BLaER1 treated with 17β-estradiol and CSF1 and Interleukin-3, amounts not matched to agents 10 nM and 100 nM (cell line): ENCODE measurements at regions not wholly inside any gene's neighbourhood (a gene's known extent, or its start where the extent isn't known, plus 50 kb on each side); places are given as distances from the start of the nearest gene placed in this dataset.

ENCODE experiments used
- H3K27ac ChIP-seq, 11 experiments: shearing (Covaris generic); formaldehyde crosslinking; 2 replicates each; pipeline ENCODE4 v1.8.1; 2022
- H3K27me3 ChIP-seq, 11 experiments: shearing (Covaris generic); formaldehyde crosslinking; 2 replicates each; pipeline ENCODE4 v1.8.1; 2022
- H3K36me3 ChIP-seq, 11 experiments: shearing (Covaris generic); formaldehyde crosslinking; 2 replicates each; pipeline ENCODE4 v1.8.1; 2022
- H3K4me1 ChIP-seq, 10 experiments: shearing (Covaris generic); formaldehyde crosslinking; 2 replicates each; pipeline ENCODE4 v1.8.1; 2022
- H3K4me2 ChIP-seq, 11 experiments: shearing (Covaris generic); formaldehyde crosslinking; 2 replicates each; pipeline ENCODE4 v1.8.1; 2022
- H3K4me3 ChIP-seq, 10 experiments: shearing (Covaris generic); formaldehyde crosslinking; 2 replicates each; pipeline ENCODE4 v1.8.1; 2022
- H3K9ac ChIP-seq, 11 experiments: shearing (Covaris generic); formaldehyde crosslinking; 2 replicates each; pipeline ENCODE4 v1.8.1; 2022
- H3K9me3 ChIP-seq, 11 experiments: shearing (Covaris generic); formaldehyde crosslinking; replicated peaks in 1 of 11; 2 replicates each; pipeline ENCODE4 v1.8.1; 2022
- H4K20me1 ChIP-seq, 11 experiments: shearing (Covaris generic); formaldehyde crosslinking; 2 replicates each; pipeline ENCODE4 v1.8.1; 2022
- Cebpa-rat ChIP-seq, 11 experiments: shearing (Covaris generic); IDR thresholded peaks; 2 replicates each; pipeline ENCODE4 v1.8.1; 2022

- no peak overlapping the region for H3K4me2 ChIP-seq
- no peaks in the 10 kb centered on the region for H3K9me3 ChIP-seq
- H3K9ac ChIP-seq: no peak overlapping the region
- no peak for TF ChIP-seq Cebpa-rat (IDR thresholded peaks at IDR 0.05)
- no peaks in the 10 kb centered on the region for H3K27me3 ChIP-seq
- no peaks in the 10 kb centered on the region for H3K4me1 ChIP-seq
- no peaks in the 10 kb centered on the region for H3K36me3 ChIP-seq
- no peaks in the 10 kb centered on the region for H4K20me1 ChIP-seq
- H3K4me3 ChIP-seq: no peak overlapping the region
- H3K27ac ChIP-seq: no peak overlapping the region
Observed at GRCh38 chr6:48630511-48630910, 519.5 kb upstream of the PTCHD4 start.

- no peak overlapping the region for H3K27ac ChIP-seq
- H3K36me3 ChIP-seq: no peaks in the 10 kb centered on the region
- TF ChIP-seq Cebpa-rat (IDR thresholded peaks at IDR 0.05): no peak
Observed at GRCh38 chr6:48628316-48628715, 517.3 kb upstream of the PTCHD4 start.

GRCh38 chr6:48626421-48626820 is 515.4 kb upstream of the PTCHD4 start:
- no peaks in the 10 kb centered on the region for H3K9me3 ChIP-seq
- H3K4me3 ChIP-seq: no peak overlapping the region
- no peaks in the 10 kb centered on the region for H3K36me3 ChIP-seq
- no peak overlapping the region for H3K4me2 ChIP-seq
- H3K9ac ChIP-seq: no peak overlapping the region
- no peaks in the 10 kb centered on the region for H3K4me1 ChIP-seq
- no peak for TF ChIP-seq Cebpa-rat (IDR thresholded peaks at IDR 0.05)
- H3K27me3 ChIP-seq: no peaks in the 10 kb centered on the region
- no peak overlapping the region for H3K27ac ChIP-seq
- no peaks in the 10 kb centered on the region for H4K20me1 ChIP-seq

More at GRCh38 chr6:48628316-48628715, 517.3 kb upstream of the PTCHD4 start:
- Histone ChIP-seq H4K20me1 (no peaks in the 10 kb centered on the region), H3K4me3 (no peak overlapping the region), H3K27me3 (no peaks in the 10 kb centered on the region), H3K4me2 (no peak overlapping the region), H3K9ac (no peak overlapping the region), H3K9me3 (no peaks in the 10 kb centered on the region), H3K4me1 (no peaks in the 10 kb centered on the region)

- Histone ChIP-seq H3K9ac (no peak overlapping the region), H3K36me3 (no peaks in the 10 kb centered on the region), H3K27me3 (no peaks in the 10 kb centered on the region), H3K4me2 (no peak overlapping the region), H3K4me3 (no peak overlapping the region), H3K4me1 (no peaks in the 10 kb centered on the region), H4K20me1 (no peaks in the 10 kb centered on the region), H3K27ac (no peak overlapping the region), H3K9me3 (no peaks in the 10 kb centered on the region)
- TF ChIP-seq Cebpa-rat (IDR thresholded peaks at IDR 0.05): no peak
Observed at GRCh38 chr6:48624631-48625030, 513.6 kb upstream of the PTCHD4 start.

GRCh38 chr6:48619771-48620170 is 508.8 kb upstream of the PTCHD4 start:
- no peaks in the 10 kb centered on the region for H3K27me3 ChIP-seq
- no peak for TF ChIP-seq Cebpa-rat (IDR thresholded peaks at IDR 0.05)
- H3K9me3 ChIP-seq: peaks cover 0 to 10% (median 0%) of the 10 kb centered on the region in 11 experiments; a peak in 1 of 22 replicates
- H3K4me2 ChIP-seq: no peak overlapping the region
- no peak overlapping the region for H3K27ac ChIP-seq
- H3K9ac ChIP-seq: no peak overlapping the region
- no peaks in the 10 kb centered on the region for H3K36me3 ChIP-seq
- no peak overlapping the region for H3K4me3 ChIP-seq
- no peaks in the 10 kb centered on the region for H4K20me1 ChIP-seq
- H3K4me1 ChIP-seq: no peaks in the 10 kb centered on the region

GRCh38 chr6:48615041-48615440 is 504.0 kb upstream of the PTCHD4 start:
- H3K4me1 ChIP-seq: no peaks in the 10 kb centered on the region
- H3K4me3 ChIP-seq: no peak overlapping the region
- no peak overlapping the region for H3K27ac ChIP-seq
- no peak overlapping the region for H3K9ac ChIP-seq
- no peak for TF ChIP-seq Cebpa-rat (IDR thresholded peaks at IDR 0.05)
- peaks cover 0 to 10% (median 0%) of the 10 kb centered on the region in 11 experiments; a peak in 1 of 22 replicates for H3K9me3 ChIP-seq
- no peaks in the 10 kb centered on the region for H3K36me3 ChIP-seq
- no peaks in the 10 kb centered on the region for H3K27me3 ChIP-seq
- H3K4me2 ChIP-seq: no peak overlapping the region
- no peaks in the 10 kb centered on the region for H4K20me1 ChIP-seq

GRCh38 chr6:48614326-48614725 is 503.3 kb upstream of the PTCHD4 start:
- TF ChIP-seq Cebpa-rat (IDR thresholded peaks at IDR 0.05): no peak
- H3K4me3 ChIP-seq: no peak overlapping the region
- no peaks in the 10 kb centered on the region for H3K27me3 ChIP-seq
- no peaks in the 10 kb centered on the region for H3K4me1 ChIP-seq
- no peaks in the 10 kb centered on the region for H3K36me3 ChIP-seq
- no peaks in the 10 kb centered on the region for H4K20me1 ChIP-seq
- no peak overlapping the region for H3K27ac ChIP-seq
- no peak overlapping the region for H3K4me2 ChIP-seq
- peaks cover 0 to 10% (median 0%) of the 10 kb centered on the region in 11 experiments; a peak in 1 of 22 replicates for H3K9me3 ChIP-seq
- H3K9ac ChIP-seq: no peak overlapping the region

- TF ChIP-seq Cebpa-rat (IDR thresholded peaks at IDR 0.05): no peak
Observed at GRCh38 chr6:48613231-48613949, 502.4 kb upstream of the PTCHD4 start.

GRCh38 chr6:48611332-48611731 is 500.3 kb upstream of the PTCHD4 start:
- Histone ChIP-seq H3K27me3 (no peaks in the 10 kb centered on the region), H3K4me3 (no peak overlapping the region), H4K20me1 (no peaks in the 10 kb centered on the region), H3K4me1 (no peaks in the 10 kb centered on the region), H3K9ac (no peak overlapping the region), H3K36me3 (no peaks in the 10 kb centered on the region), H3K9me3 (no peaks in the 10 kb centered on the region), H3K27ac (no peak overlapping the region), H3K4me2 (no peak overlapping the region)
- no peak for TF ChIP-seq Cebpa-rat (IDR thresholded peaks at IDR 0.05)

More at GRCh38 chr6:48613231-48613949, 502.4 kb upstream of the PTCHD4 start:
- no peak overlapping the region for H3K4me2 ChIP-seq
- H3K27ac ChIP-seq: no peak overlapping the region
- no peak overlapping the region for H3K4me3 ChIP-seq
- H4K20me1 ChIP-seq: no peaks in the 10 kb centered on the region
- no peak overlapping the region for H3K9ac ChIP-seq
- H3K27me3 ChIP-seq: no peaks in the 10 kb centered on the region
- H3K9me3 ChIP-seq: peaks cover 0 to 10% (median 0%) of the 10 kb centered on the region in 11 experiments; a peak in 1 of 22 replicates
- H3K36me3 ChIP-seq: no peaks in the 10 kb centered on the region
- H3K4me1 ChIP-seq: no peaks in the 10 kb centered on the region

- Histone ChIP-seq H3K9me3 (no peaks in the 10 kb centered on the region), H3K4me2 (no peak overlapping the region)
Observed at GRCh38 chr6:48610846-48611245, 499.8 kb upstream of the PTCHD4 start.

More at GRCh38 chr6:48610846-48611245, 499.8 kb upstream of the PTCHD4 start:
- Histone ChIP-seq H3K27me3 (no peaks in the 10 kb centered on the region), H4K20me1 (no peaks in the 10 kb centered on the region), H3K4me3 (no peak overlapping the region), H3K9ac (no peak overlapping the region), H3K27ac (no peak overlapping the region), H3K36me3 (no peaks in the 10 kb centered on the region), H3K4me1 (no peaks in the 10 kb centered on the region)
- TF ChIP-seq Cebpa-rat (IDR thresholded peaks at IDR 0.05): no peak
